ENCODE measurements at regions not wholly inside any gene's neighbourhood (a gene's known extent, or its start where the extent isn't known, plus 50 kb on each side); places are given as distances from the start of the nearest gene placed in this dataset.

DNA sequence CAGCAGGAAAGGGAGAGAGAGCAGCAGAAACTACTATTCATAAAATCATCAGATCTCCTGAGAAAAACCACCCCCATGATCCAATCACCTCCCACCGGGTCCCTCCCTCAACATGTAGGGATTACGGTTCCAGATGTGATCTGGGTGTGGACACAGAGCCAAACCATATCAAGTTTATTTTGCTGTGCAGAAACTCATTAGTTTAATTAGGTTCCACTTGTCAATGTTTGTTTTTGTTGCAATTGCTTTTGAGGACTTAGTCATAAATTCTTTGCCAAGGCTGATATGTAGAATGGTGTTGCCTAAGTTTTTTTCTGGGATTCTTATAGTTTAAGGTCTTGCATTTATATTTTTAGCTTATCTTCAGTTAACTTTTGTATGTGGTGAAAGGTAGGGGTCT is 422.0 kb upstream of the HS3ST5 start:
- Histone ChIP-seq H3K4me1 (ENCODE audit: insufficient read depth, low read length) (no peaks in the 10 kb centered on the region), H2AFZ (ENCODE audit: low read length) (no peak overlapping the region), H3K27me3 (ENCODE audit: control insufficient read depth in 1 of 2, insufficient read depth in 2 of 2, low read length in 2 of 2) (no peaks in the 10 kb centered on the region), H4K20me1 (ENCODE audit: insufficient read depth, low read length) (no peaks in the 10 kb centered on the region), H3K36me3 (replicated peaks in 1 of 2; ENCODE audit: control insufficient read depth in 1 of 2, insufficient read depth in 2 of 2, low read length in 2 of 2) (no peaks in the 10 kb centered on the region), H3K4me3 (replicated peaks in 1 of 3; ENCODE audit: insufficient read depth in 1 of 3, low read depth in 2 of 3, low read length in 3 of 3) (no peak overlapping the region), H3K9me3 (ENCODE audit: low read length) (no peaks in the 10 kb centered on the region), H3K4me2 (ENCODE audit: low read depth, low read length) (no peak overlapping the region), H3K9ac (ENCODE audit: insufficient read depth, low read depth, low read length) (no peak overlapping the region), H3K79me2 (ENCODE audit: insufficient read depth, low read length) (no peaks in the 10 kb centered on the region), H3K27ac (ENCODE audit: extremely low read length, insufficient read depth, low read length) (no peak overlapping the region)
- WGBS (ENCODE audit: low lambda C conversion rate) = 0% methylated on average over 2 of the region's 2 CpGs
- no TSS peak for BruUV-seq (replicated peaks)
- no peak for FAIRE-seq
- CTCF ChIA-PET (ENCODE audit: low intra/inter-chr PET ratio, low total read pairs) = no interaction called here
- in situ Hi-C loops (cut with HindIII; ENCODE audit: extremely low pct_ligation_motif_present, low pct_unique_long_range_greater_than_20kb) (loop anchor here (25.0 kb wide), 1 partner anchor 1122 kb away; no protein-coding TSS in a partner anchor), intact Hi-C loops (cut with micrococcal nuclease; ENCODE audit: unreplicated experiment) (no loop called here)
- ATAC-seq = no peak
- no peak for DNase-seq (ENCODE audit: low spot score)
- TF ChIP-seq ATF6 (CRISPR knock-in tag; conservative IDR thresholded peaks at IDR 0.05) (no peak), GZF1 (CRISPR knock-in tag; IDR thresholded peaks at IDR 0.05) (no peak)
- POLR2A ChIA-PET = no interaction called here

- Histone ChIP-seq H3K79me2 (ENCODE audit: insufficient read depth, low read length) (no peaks in the 10 kb centered on the region), H3K27ac (ENCODE audit: extremely low read length, insufficient read depth, low read length) (no peak overlapping the region), H3K4me1 (ENCODE audit: insufficient read depth, low read length) (no peaks in the 10 kb centered on the region), H3K9me3 (ENCODE audit: low read length) (no peaks in the 10 kb centered on the region), H3K27me3 (ENCODE audit: control insufficient read depth in 1 of 2, insufficient read depth in 2 of 2, low read length in 2 of 2) (no peaks in the 10 kb centered on the region), H2AFZ (ENCODE audit: low read length) (no peak overlapping the region), H3K4me2 (ENCODE audit: low read depth, low read length) (no peak overlapping the region), H3K36me3 (replicated peaks in 1 of 2; ENCODE audit: control insufficient read depth in 1 of 2, insufficient read depth in 2 of 2, low read length in 2 of 2) (no peaks in the 10 kb centered on the region), H4K20me1 (ENCODE audit: insufficient read depth, low read length) (no peaks in the 10 kb centered on the region), H3K4me3 (replicated peaks in 1 of 3; ENCODE audit: insufficient read depth in 1 of 3, low read depth in 2 of 3, low read length in 3 of 3) (no peak overlapping the region), H3K9ac (ENCODE audit: insufficient read depth, low read depth, low read length) (no peak overlapping the region)
- FAIRE-seq (no peak), ATAC-seq (no peak), DNase-seq (ENCODE audit: low spot score) (no peak)
- intact Hi-C loops (cut with micrococcal nuclease; ENCODE audit: unreplicated experiment) = no loop called here
- in situ Hi-C loops (cut with HindIII; ENCODE audit: extremely low pct_ligation_motif_present, low pct_unique_long_range_greater_than_20kb) = loop anchor here (25.0 kb wide), 1 partner anchor 1125 kb away; no protein-coding TSS in a partner anchor
- TF ChIP-seq ZFAT (CRISPR knock-in tag; conservative IDR thresholded peaks at IDR 0.05) = no peak
- no peak for TF ChIP-seq ZMYM3 (CRISPR knock-in tag; IDR thresholded peaks at IDR 0.05)
- no peak for TF ChIP-seq ZNF567 (CRISPR knock-in tag; IDR thresholded peaks at IDR 0.05; ENCODE audit: borderline replicate concordance)
- TF ChIP-seq DNMT1 (CRISPR knock-in tag; IDR thresholded peaks at IDR 0.05) = no peak
- no peak for TF ChIP-seq NFIB (CRISPR knock-in tag; IDR thresholded peaks at IDR 0.05; ENCODE audit: borderline replicate concordance)
- TF ChIP-seq PBX2 (CRISPR knock-in tag; IDR thresholded peaks at IDR 0.05) = no peak
- no TSS peak for BruUV-seq (replicated peaks)
- ChIA-PET CTCF (ENCODE audit: low intra/inter-chr PET ratio, low total read pairs) (no interaction called here), POLR2A (no interaction called here)
- 2% methylated on average over 4 of the region's 4 CpGs for WGBS (ENCODE audit: low lambda C conversion rate)
These were observed 419.3 kb upstream of the HS3ST5 start for GRCh38 chr6:114762145-114762544.

Data from HepG2 (cell line).